NCI-H510A treated with DMSO at 0.1 percent for 48 hours (cell line): ENCODE measurements at regions not wholly inside any gene's neighbourhood (a gene's known extent, or its start where the extent isn't known, plus 50 kb on each side); places are given as distances from the start of the nearest gene placed in this dataset.
"Not testable (repeated sequence)": the region's sequence is repeated elsewhere in the genome, so short reads cannot be mapped to it uniquely, and the experiment has no call there.

Source experiments
- DNase-seq: peaks from one replicate; lab custom pipeline; 2025; lab: John Stamatoyannopoulos, UW

- no peak for DNase-seq
Measured at GRCh38 chr2:146587291-146587713, 1257.5 kb upstream of the ACVR2A start.

- no peak for DNase-seq
Measured at GRCh38 chr2:146584316-146584715, 1260.5 kb upstream of the ACVR2A start.

- no peak for DNase-seq
Measured at GRCh38 chr2:146579147-146579930, 1265.5 kb upstream of the ACVR2A start.

GRCh38 chr2:146576339-146577111 lies 1268.3 kb upstream of the ACVR2A start:
- DNase-seq = no peak

GRCh38 chr2:146572598-146572997 lies 1272.2 kb upstream of the ACVR2A start:
- no peak for DNase-seq

- no peak for DNase-seq
Measured at GRCh38 chr2:146561996-146562395, 1282.8 kb upstream of the ACVR2A start.

- DNase-seq = no peak
Measured at GRCh38 chr2:146547236-146547635, 1297.6 kb upstream of the ACVR2A start.

GRCh38 chr2:146544701-146545100 lies 1300.1 kb upstream of the ACVR2A start:
- no peak for DNase-seq

- DNase-seq = no peak
Measured at GRCh38 chr2:146541896-146542295, 1302.9 kb upstream of the ACVR2A start.

- DNase-seq = no peak
Measured at GRCh38 chr2:146540271-146540932, 1304.4 kb upstream of the ACVR2A start.

GRCh38 chr2:146539739-146540138 lies 1305.1 kb upstream of the ACVR2A start:
- DNase-seq = not testable (repeated sequence)

- DNase-seq = no peak
Measured at GRCh38 chr2:146537477-146537876, 1307.4 kb upstream of the ACVR2A start.

- DNase-seq = no peak
Measured at GRCh38 chr2:146532509-146533147, 1312.2 kb upstream of the ACVR2A start.

GRCh38 chr2:146532009-146532408 lies 1312.8 kb upstream of the ACVR2A start:
- DNase-seq = no peak

GRCh38 chr2:146530886-146531285 lies 1313.9 kb upstream of the ACVR2A start:
- no peak for DNase-seq

GRCh38 chr2:146527166-146527565 lies 1317.7 kb upstream of the ACVR2A start:
- DNase-seq = no peak

GRCh38 chr2:146523196-146523595 lies 1321.6 kb upstream of the ACVR2A start:
- DNase-seq = peak; percentile 34

GRCh38 chr2:146506851-146507250 lies 1338.0 kb upstream of the ACVR2A start:
- no peak for DNase-seq

GRCh38 chr2:146503366-146503765 lies 1341.5 kb upstream of the ACVR2A start:
- DNase-seq = no peak

GRCh38 chr2:146496248-146496647 lies 1348.6 kb upstream of the ACVR2A start:
- DNase-seq = no peak

GRCh38 chr2:146489386-146489785 lies 1355.4 kb upstream of the ACVR2A start:
- DNase-seq = no peak

GRCh38 chr2:146481629-146482028 lies 1363.2 kb upstream of the ACVR2A start:
- no peak for DNase-seq
